HCT116 (cell line): ENCODE measurements at regions not wholly inside any gene's neighbourhood (a gene's known extent, or its start where the extent isn't known, plus 50 kb on each side); places are given as distances from the start of the nearest gene placed in this dataset.

Experiments used
- ATAC-seq: fragments of 200-7000 bp; cut with Tn5 transposase; 2 replicates; pipeline ENCODE4 v1.9.1; 2020; ENCODE audit warnings: mild to moderate bottlenecking, moderate library complexity
- BruUV-seq: library from RNA; stranded (reverse); fragments of 400-500 nt; replicated peaks from 2 replicates; lab custom pipeline; 2021; lab: Mats Ljungman, UMichigan
- CTCF ChIA-PET: fragments of 300-600 bp; sonication (Branson Sonifier 250); formaldehyde crosslinking; loops from one replicate; lab custom pipeline; 2021; ENCODE audit warnings: antibody characterized with exemption; lab: Charles Lee
- POLR2A ChIA-PET: fragments of 300-600, 350-600 bp; sonication (Branson Sonifier 250); formaldehyde crosslinking; loops from one replicate; lab custom pipeline; 2021; ENCODE audit warnings: antibody characterized with exemption; lab: Charles Lee
- RAD21 ChIA-PET, 2 experiments: fragments of 300-600 bp; sonication (Branson Sonifier 250); formaldehyde crosslinking; loops; one replicate each; lab custom pipeline; 2023; ENCODE audit warnings: low total read pairs in 2 of 2; ENCODE audit not compliant: uncharacterized antibody in 2 of 2, unreplicated experiment in 2 of 2, low non-redundant PET in 1 of 2; lab: Charles Lee
- DNase-seq: peaks from one replicate; pipeline ENCODE4 v3.0.0-alpha.2; 2010; ENCODE audit warnings: low read depth, low spot score
- H2AFZ ChIP-seq: fragments of 200-600 bp; shearing (Covaris generic), sonication (generic); 2 replicates; pipeline ENCODE4 v1.6.1; 2017; ENCODE audit warnings: low read depth, mixed run types, mixed read lengths, antibody characterized with exemption, low read length; ENCODE audit not compliant: poor library complexity, severe bottlenecking
- H3K27ac ChIP-seq: 2 replicates; pipeline ENCODE4 v1.5.1; 2012; ENCODE audit warnings: low read depth, low read length
- H3K27me3 ChIP-seq: fragments of 200-600 bp; sonication (generic); 2 replicates; pipeline ENCODE4 v1.6.1; 2016; ENCODE audit warnings: mixed run types, low read length, mixed read lengths; ENCODE audit not compliant: insufficient read depth
- H3K36me3 ChIP-seq, 2 experiments: fragments of 200-500 bp in 1 of 2; fragments of 200-600 bp in 1 of 2; sonication (Bioruptor generic) in 1 of 2; sonication (generic) in 1 of 2; 2 replicates each; pipeline versions ENCODE4 v1.5.1 to v1.6.1; 2014 to 2016; ENCODE audit warnings: low read length in 2 of 2, inconsistent platforms in 1 of 2, mixed read lengths in 1 of 2, mixed run types in 1 of 2; ENCODE audit not compliant: insufficient read depth in 2 of 2, control insufficient read depth in 1 of 2
- H3K4me1 ChIP-seq, 2 experiments: fragments of 200-600 bp in 1 of 2; sonication (generic) in 1 of 2; 2 replicates each; pipeline versions ENCODE4 v1.5.1 to v1.6.1; 2012 to 2017; ENCODE audit warnings: low read length in 2 of 2, inconsistent platforms in 1 of 2, mild to moderate bottlenecking in 1 of 2, mixed read lengths in 1 of 2, mixed run types in 1 of 2, moderate library complexity in 1 of 2; ENCODE audit not compliant: insufficient read depth in 2 of 2, control insufficient read depth in 1 of 2
- H3K4me2 ChIP-seq: fragments of 200-600 bp; sonication (generic); 2 replicates; pipeline ENCODE4 v1.6.1; 2017; ENCODE audit warnings: mixed run types, low read length, mixed read lengths
- H3K4me3 ChIP-seq, 2 experiments: fragments of 200-600 bp in 1 of 2; sonication (generic) in 1 of 2; replicated peaks in 1 of 2; 2 replicates each; pipeline ENCODE4 v1.5.1; 2011 to 2016; ENCODE audit warnings: low read length in 2 of 2, control low read depth in 1 of 2, low read depth in 1 of 2, mild to moderate bottlenecking in 1 of 2, mixed read lengths in 1 of 2, mixed run types in 1 of 2
- H3K79me2 ChIP-seq: fragments of 200-600 bp; sonication (generic); 2 replicates; pipeline ENCODE4 v1.6.1; 2017; ENCODE audit warnings: mild to moderate bottlenecking, mixed run types, low read length, moderate library complexity, mixed read lengths; ENCODE audit not compliant: insufficient read depth
- H3K9ac ChIP-seq: fragments of 200-600 bp; sonication (generic); 2 replicates; pipeline ENCODE4 v1.6.1; 2016; ENCODE audit warnings: low read length, mixed read lengths
- H3K9me2 ChIP-seq: fragments of 200-600 bp; sonication (generic), shearing (Covaris generic); 2 replicates; pipeline ENCODE4 v1.6.1; 2017; ENCODE audit warnings: mixed run types, mild to moderate bottlenecking, moderate library complexity; ENCODE audit not compliant: insufficient read depth
- H3K9me3 ChIP-seq, 2 experiments: fragments of 200-500 bp in 1 of 2; fragments of 200-600 bp in 1 of 2; sonication (Bioruptor generic) in 1 of 2; sonication (generic) in 1 of 2; 2 replicates each; pipeline ENCODE4 v1.6.1; 2014 to 2017; ENCODE audit warnings: low read length in 2 of 2, mixed read lengths in 2 of 2, inconsistent platforms in 1 of 2, low read depth in 1 of 2, mild to moderate bottlenecking in 1 of 2, mixed run types in 1 of 2, moderate library complexity in 1 of 2; ENCODE audit not compliant: control insufficient read depth in 1 of 2, insufficient read depth in 1 of 2
- H4K20me1 ChIP-seq: fragments of 200-600 bp; sonication (generic), shearing (Covaris generic); 2 replicates; pipeline ENCODE4 v1.6.1; 2017; ENCODE audit warnings: mixed run types, mild to moderate bottlenecking, moderate library complexity; ENCODE audit not compliant: insufficient read depth
- CBX3 ChIP-seq: IDR thresholded peaks from 2 replicates; pipeline ENCODE4 v1.6.1; 2012; ENCODE audit warnings: low read depth
- CEBPB ChIP-seq: IDR thresholded peaks from 2 replicates; pipeline ENCODE4 v1.6.1; 2012; ENCODE audit warnings: low read depth
- ELF1 ChIP-seq: IDR thresholded peaks from 2 replicates; pipeline ENCODE4 v1.6.1; 2012; ENCODE audit warnings: low read depth, borderline replicate concordance
- EZH2 ChIP-seq: fragments of 200-600 bp; sonication (generic); IDR thresholded peaks from 2 replicates; pipeline ENCODE4 v1.6.1; 2017; ENCODE audit warnings: antibody characterized with exemption, mixed run types
- JUND ChIP-seq: IDR thresholded peaks from 2 replicates; pipeline ENCODE4 v1.6.1; 2012
- POLR2A ChIP-seq: IDR thresholded peaks from 2 replicates; pipeline ENCODE4 v1.7.0; 2011; ENCODE audit warnings: borderline replicate concordance; ENCODE audit not compliant: insufficient read depth, insufficient read length; ENCODE audit errors: extremely low read depth
- SIN3A ChIP-seq: IDR thresholded peaks from 2 replicates; pipeline ENCODE4 v1.6.1; 2012; ENCODE audit warnings: low read depth
- SP1 ChIP-seq: IDR thresholded peaks from 2 replicates; pipeline ENCODE4 v1.6.1; 2012; ENCODE audit warnings: low read depth
- SRF ChIP-seq: IDR thresholded peaks from 2 replicates; pipeline ENCODE4 v1.6.1; 2012; ENCODE audit warnings: low read depth
- TCF7L2 ChIP-seq: IDR thresholded peaks from 2 replicates; pipeline ENCODE4 v1.7.0; 2011; ENCODE audit warnings: borderline replicate concordance, inconsistent platforms; ENCODE audit not compliant: insufficient read depth, insufficient read length; ENCODE audit errors: extremely low read depth
- ZFX ChIP-seq: fragments of 450-650 bp; IDR thresholded peaks from 2 replicates; pipeline ENCODE4 v1.6.1; 2017
- ZNF274 ChIP-seq: fragments of 200-500 bp; sonication (Bioruptor generic); IDR thresholded peaks from 2 replicates; pipeline ENCODE4 v1.6.1; 2014; ENCODE audit warnings: mild to moderate bottlenecking, low read depth, low read length, inconsistent platforms
- intact Hi-C: fragments of 100-400 bp; cut with micrococcal nuclease; formaldehyde crosslinking; loops from 2 replicates; pipeline ENCODE4 v1.10.0; 2022
- TF ChIP-seq, protein P1 (sequence below): IDR thresholded peaks from 2 replicates; pipeline ENCODE4 v1.6.1; 2012
- TF ChIP-seq, protein P2 (sequence below), 3 experiments: fragments of 200-600 bp in 1 of 3; sonication (generic) in 1 of 3; IDR thresholded peaks in 2 of 3; conservative IDR thresholded peaks in 1 of 3; 2 replicates each; pipeline ENCODE4 v1.5.1; 2012 to 2017; ENCODE audit warnings: low read depth in 2 of 3, low read length in 2 of 3, antibody characterized with exemption in 1 of 3, borderline replicate concordance in 1 of 3, control low read depth in 1 of 3, mild to moderate bottlenecking in 1 of 3, mixed read lengths in 1 of 3, mixed run types in 1 of 3, moderate library complexity in 1 of 3; ENCODE audit not compliant: insufficient read depth in 1 of 3
- TF ChIP-seq, protein P3 (sequence below): IDR thresholded peaks from 2 replicates; pipeline ENCODE4 v1.6.1; 2011; ENCODE audit warnings: mild to moderate bottlenecking, low read length, moderate library complexity; ENCODE audit not compliant: insufficient replicate concordance; ENCODE audit errors: extremely low read depth
- TF ChIP-seq, protein P4 (sequence below): IDR thresholded peaks from 2 replicates; pipeline ENCODE4 v1.6.1; 2012; ENCODE audit warnings: low read depth

DNA sequence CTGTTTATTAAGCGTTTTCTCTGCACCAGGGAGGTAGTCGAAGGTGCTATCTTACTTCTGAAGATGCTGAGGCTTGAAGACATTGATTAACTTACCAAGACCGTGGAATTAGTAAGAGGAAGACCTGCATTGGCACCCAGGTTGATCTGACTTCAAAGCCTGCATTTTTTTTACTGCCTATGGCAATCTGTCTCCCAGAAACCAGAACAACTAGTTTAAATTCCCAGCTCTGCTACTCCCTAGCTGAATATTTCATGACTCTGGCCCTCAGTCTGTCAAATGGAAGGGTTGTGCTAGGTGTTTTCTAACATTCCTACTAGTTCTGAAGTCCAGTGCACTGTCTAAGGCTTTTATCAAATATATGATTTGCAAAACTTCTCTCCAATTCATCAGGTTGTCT lies 52.0 kb upstream of the GRAMD1B start:
- Histone ChIP-seq H3K9me3 (no peaks in the 10 kb centered on the region), H3K9me2 (no peaks in the 10 kb centered on the region), H2AFZ (no peak overlapping the region), H4K20me1 (no peaks in the 10 kb centered on the region), H3K4me2 (no peak overlapping the region), H3K27me3 (peaks cover 37% of the 10 kb centered on the region), H3K36me3 (no peaks in the 10 kb centered on the region), H3K27ac (no peak overlapping the region), H3K4me3 (no peak overlapping the region), H3K9ac (no peak overlapping the region), H3K79me2 (no peaks in the 10 kb centered on the region), H3K4me1 (no peaks in the 10 kb centered on the region)
- TF ChIP-seq, protein P1, sequence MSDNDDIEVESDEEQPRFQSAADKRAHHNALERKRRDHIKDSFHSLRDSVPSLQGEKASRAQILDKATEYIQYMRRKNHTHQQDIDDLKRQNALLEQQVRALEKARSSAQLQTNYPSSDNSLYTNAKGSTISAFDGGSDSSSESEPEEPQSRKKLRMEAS: no peak
- TF ChIP-seq SP1: no peak
- TF ChIP-seq EZH2: no peak
- no peak for TF ChIP-seq SIN3A
- no peak for TF ChIP-seq POLR2A
- TF ChIP-seq, protein P2, sequence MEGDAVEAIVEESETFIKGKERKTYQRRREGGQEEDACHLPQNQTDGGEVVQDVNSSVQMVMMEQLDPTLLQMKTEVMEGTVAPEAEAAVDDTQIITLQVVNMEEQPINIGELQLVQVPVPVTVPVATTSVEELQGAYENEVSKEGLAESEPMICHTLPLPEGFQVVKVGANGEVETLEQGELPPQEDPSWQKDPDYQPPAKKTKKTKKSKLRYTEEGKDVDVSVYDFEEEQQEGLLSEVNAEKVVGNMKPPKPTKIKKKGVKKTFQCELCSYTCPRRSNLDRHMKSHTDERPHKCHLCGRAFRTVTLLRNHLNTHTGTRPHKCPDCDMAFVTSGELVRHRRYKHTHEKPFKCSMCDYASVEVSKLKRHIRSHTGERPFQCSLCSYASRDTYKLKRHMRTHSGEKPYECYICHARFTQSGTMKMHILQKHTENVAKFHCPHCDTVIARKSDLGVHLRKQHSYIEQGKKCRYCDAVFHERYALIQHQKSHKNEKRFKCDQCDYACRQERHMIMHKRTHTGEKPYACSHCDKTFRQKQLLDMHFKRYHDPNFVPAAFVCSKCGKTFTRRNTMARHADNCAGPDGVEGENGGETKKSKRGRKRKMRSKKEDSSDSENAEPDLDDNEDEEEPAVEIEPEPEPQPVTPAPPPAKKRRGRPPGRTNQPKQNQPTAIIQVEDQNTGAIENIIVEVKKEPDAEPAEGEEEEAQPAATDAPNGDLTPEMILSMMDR (IDR thresholded peaks at IDR 0.05 in 2 of 3, conservative IDR thresholded peaks at IDR 0.05 in 1 of 3; ENCODE audit: borderline replicate concordance in 1 of 3, insufficient read depth in 1 of 3, low read depth in 2 of 3, low read length in 2 of 3): no peak
- no peak for TF ChIP-seq JUND
- TF ChIP-seq, protein P3, sequence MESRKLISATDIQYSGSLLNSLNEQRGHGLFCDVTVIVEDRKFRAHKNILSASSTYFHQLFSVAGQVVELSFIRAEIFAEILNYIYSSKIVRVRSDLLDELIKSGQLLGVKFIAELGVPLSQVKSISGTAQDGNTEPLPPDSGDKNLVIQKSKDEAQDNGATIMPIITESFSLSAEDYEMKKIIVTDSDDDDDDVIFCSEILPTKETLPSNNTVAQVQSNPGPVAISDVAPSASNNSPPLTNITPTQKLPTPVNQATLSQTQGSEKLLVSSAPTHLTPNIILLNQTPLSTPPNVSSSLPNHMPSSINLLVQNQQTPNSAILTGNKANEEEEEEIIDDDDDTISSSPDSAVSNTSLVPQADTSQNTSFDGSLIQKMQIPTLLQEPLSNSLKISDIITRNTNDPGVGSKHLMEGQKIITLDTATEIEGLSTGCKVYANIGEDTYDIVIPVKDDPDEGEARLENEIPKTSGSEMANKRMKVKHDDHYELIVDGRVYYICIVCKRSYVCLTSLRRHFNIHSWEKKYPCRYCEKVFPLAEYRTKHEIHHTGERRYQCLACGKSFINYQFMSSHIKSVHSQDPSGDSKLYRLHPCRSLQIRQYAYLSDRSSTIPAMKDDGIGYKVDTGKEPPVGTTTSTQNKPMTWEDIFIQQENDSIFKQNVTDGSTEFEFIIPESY: no peak
- no peak for TF ChIP-seq ZNF274
- TF ChIP-seq CEBPB: no peak
- no peak for TF ChIP-seq ELF1
- no peak for TF ChIP-seq CBX3
- TF ChIP-seq SRF: no peak
- TF ChIP-seq TCF7L2: no peak
- TF ChIP-seq, protein P4, sequence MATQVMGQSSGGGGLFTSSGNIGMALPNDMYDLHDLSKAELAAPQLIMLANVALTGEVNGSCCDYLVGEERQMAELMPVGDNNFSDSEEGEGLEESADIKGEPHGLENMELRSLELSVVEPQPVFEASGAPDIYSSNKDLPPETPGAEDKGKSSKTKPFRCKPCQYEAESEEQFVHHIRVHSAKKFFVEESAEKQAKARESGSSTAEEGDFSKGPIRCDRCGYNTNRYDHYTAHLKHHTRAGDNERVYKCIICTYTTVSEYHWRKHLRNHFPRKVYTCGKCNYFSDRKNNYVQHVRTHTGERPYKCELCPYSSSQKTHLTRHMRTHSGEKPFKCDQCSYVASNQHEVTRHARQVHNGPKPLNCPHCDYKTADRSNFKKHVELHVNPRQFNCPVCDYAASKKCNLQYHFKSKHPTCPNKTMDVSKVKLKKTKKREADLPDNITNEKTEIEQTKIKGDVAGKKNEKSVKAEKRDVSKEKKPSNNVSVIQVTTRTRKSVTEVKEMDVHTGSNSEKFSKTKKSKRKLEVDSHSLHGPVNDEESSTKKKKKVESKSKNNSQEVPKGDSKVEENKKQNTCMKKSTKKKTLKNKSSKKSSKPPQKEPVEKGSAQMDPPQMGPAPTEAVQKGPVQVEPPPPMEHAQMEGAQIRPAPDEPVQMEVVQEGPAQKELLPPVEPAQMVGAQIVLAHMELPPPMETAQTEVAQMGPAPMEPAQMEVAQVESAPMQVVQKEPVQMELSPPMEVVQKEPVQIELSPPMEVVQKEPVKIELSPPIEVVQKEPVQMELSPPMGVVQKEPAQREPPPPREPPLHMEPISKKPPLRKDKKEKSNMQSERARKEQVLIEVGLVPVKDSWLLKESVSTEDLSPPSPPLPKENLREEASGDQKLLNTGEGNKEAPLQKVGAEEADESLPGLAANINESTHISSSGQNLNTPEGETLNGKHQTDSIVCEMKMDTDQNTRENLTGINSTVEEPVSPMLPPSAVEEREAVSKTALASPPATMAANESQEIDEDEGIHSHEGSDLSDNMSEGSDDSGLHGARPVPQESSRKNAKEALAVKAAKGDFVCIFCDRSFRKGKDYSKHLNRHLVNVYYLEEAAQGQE: no peak
- no peak for TF ChIP-seq ZFX
- CTCF ChIA-PET: no interaction called here
- ATAC-seq (no peak), DNase-seq (no peak)
- RAD21 ChIA-PET: no interaction called here
- POLR2A ChIA-PET: no interaction called here
- no TSS peak for BruUV-seq
- intact Hi-C loops: no loop called here
